PC-9 (cell line): ENCODE measurements at regions not wholly inside any gene's neighbourhood (a gene's known extent, or its start where the extent isn't known, plus 50 kb on each side); places are given as distances from the start of the nearest gene placed in this dataset.
A peak's percentile ranks its signal among the peaks of the same experiment; 100 is the strongest.

Experiments used
- BruUV-seq: library from RNA; stranded (reverse); fragments of 400-500 nt; replicated peaks from 2 replicates; lab custom pipeline; 2021; lab: Mats Ljungman, UMichigan
- CTCF ChIA-PET: fragments of 300-600 bp; sonication (Branson Sonifier 250); formaldehyde crosslinking; loops from one replicate; lab custom pipeline; 2022; ENCODE audit warnings: antibody characterized with exemption; lab: Charles Lee
- POLR2A ChIA-PET: fragments of 300-600 bp; sonication (Branson Sonifier 250); formaldehyde crosslinking; loops from one replicate; lab custom pipeline; 2022; ENCODE audit warnings: antibody characterized with exemption; ENCODE audit not compliant: unreplicated experiment; lab: Charles Lee
- DNase-seq, 2 experiments: peaks; one replicate each; pipeline versions ENCODE4 v3.0.0 to v3.0.0-alpha.2; 2015 to 2022; ENCODE audit warnings: mixed read lengths in 1 of 2
- H2AFZ ChIP-seq: fragments of 200-600 bp; sonication (generic); 2 replicates; pipeline ENCODE4 v1.8.1; 2017; ENCODE audit warnings: antibody characterized with exemption
- H3F3A ChIP-seq: fragments of 200-600 bp; sonication (generic); 2 replicates; pipeline ENCODE4 v1.8.1; 2017; ENCODE audit warnings: antibody characterized with exemption, mild to moderate bottlenecking, low read depth; ENCODE audit not compliant: insufficient read depth
- H3K27ac ChIP-seq: fragments of 200-600 bp; sonication (generic); 2 replicates; pipeline ENCODE4 v1.6.1; 2016; ENCODE audit warnings: mixed run types
- H3K27me3 ChIP-seq: fragments of 200-600 bp; sonication (generic); 2 replicates; pipeline ENCODE4 v1.6.1; 2016; ENCODE audit warnings: low read depth, mixed run types; ENCODE audit not compliant: insufficient read depth
- H3K36me3 ChIP-seq: fragments of 200-600 bp; sonication (generic); 2 replicates; pipeline ENCODE4 v1.6.1; 2016; ENCODE audit warnings: low read depth, mixed run types
- H3K4me1 ChIP-seq: fragments of 200-600 bp; sonication (generic); replicated peaks from 2 replicates; pipeline ENCODE4 v1.6.1; 2016; ENCODE audit warnings: mixed run types; ENCODE audit not compliant: insufficient read depth
- H3K4me2 ChIP-seq: fragments of 200-600 bp; sonication (generic); 2 replicates; pipeline ENCODE4 v1.6.1; 2017; ENCODE audit warnings: mixed run types
- H3K4me3 ChIP-seq: fragments of 200-600 bp; sonication (generic); 2 replicates; pipeline ENCODE4 v1.6.1; 2016; ENCODE audit warnings: mixed run types
- H3K79me2 ChIP-seq: fragments of 200-600 bp; sonication (generic); 2 replicates; pipeline ENCODE4 v1.6.1; 2017; ENCODE audit warnings: low read depth, mixed run types
- H3K9me2 ChIP-seq: fragments of 200-600 bp; sonication (generic); 2 replicates; pipeline ENCODE4 v1.8.1; 2017; ENCODE audit warnings: mild to moderate bottlenecking; ENCODE audit not compliant: insufficient read depth
- H3K9me3 ChIP-seq: fragments of 200-600 bp; sonication (generic); 2 replicates; pipeline ENCODE4 v1.8.1; 2016; ENCODE audit warnings: low read depth; ENCODE audit not compliant: insufficient read depth
- H4K20me1 ChIP-seq: fragments of 200-600 bp; sonication (generic); 2 replicates; pipeline ENCODE4 v1.8.1; 2017; ENCODE audit not compliant: insufficient read depth
- CTCF ChIP-seq: fragments of 200-600 bp; sonication (generic); conservative IDR thresholded peaks from 2 replicates; pipeline ENCODE4 v1.6.1; 2017; ENCODE audit warnings: mixed run types, antibody characterized with exemption, mild to moderate bottlenecking, moderate library complexity
- EZH2 ChIP-seq: fragments of 200-600 bp; sonication (generic); IDR thresholded peaks from 2 replicates; pipeline ENCODE4 v1.8.0; 2017; ENCODE audit warnings: antibody characterized with exemption, low read depth
- intact Hi-C: fragments of 100-400 bp; cut with micrococcal nuclease; formaldehyde crosslinking; loops from one replicate; pipeline ENCODE4 v1.10.0; 2022; ENCODE audit not compliant: unreplicated experiment

- TF ChIP-seq CTCF (no peak), EZH2 (no peak)
- Histone ChIP-seq H3K27ac (peak overlapping the region; percentile 98), H3K36me3 (no peaks in the 10 kb centered on the region), H3K4me1 (peaks cover 49% of the 10 kb centered on the region), H2AFZ (no peak overlapping the region), H3F3A (peaks cover 28% of the 10 kb centered on the region), H3K9me2 (no peaks in the 10 kb centered on the region), H3K27me3 (no peaks in the 10 kb centered on the region), H4K20me1 (no peaks in the 10 kb centered on the region), H3K4me3 (peak overlapping the region; percentile 19; the same call in 1 of the 2 replicates), H3K9me3 (peaks cover 7% of the 10 kb centered on the region; the same call in 1 of the 2 replicates), H3K4me2 (peak overlapping the region; percentile 68), H3K79me2 (no peaks in the 10 kb centered on the region)
- DNase-seq = peak; percentile 17 to 57
- intact Hi-C loops = loop anchor here (1.0 to 2.0 kb wide), 3 partner anchors 42 to 133 kb away; no protein-coding TSS in a partner anchor
- CTCF ChIA-PET = interaction anchor here (0.6 kb wide), 2 partner anchors 124 to 519 kb away, joined by 3 to 7 read pairs; no protein-coding TSS in a partner anchor
- BruUV-seq = TSS peak; percentile 94
- POLR2A ChIA-PET = no interaction called here
These were observed 133.7 kb upstream of the NAMPT start for GRCh38 chr7:106418526-106418925.

- peak overlapping the region; percentile 24; the same call in 1 of the 2 replicates for H3K4me3 ChIP-seq
- H3K9me2 ChIP-seq = no peaks in the 10 kb centered on the region
- no peak overlapping the region for H2AFZ ChIP-seq
- peak; percentile 17 to 92 for DNase-seq
- TF ChIP-seq EZH2 (no peak), CTCF (no peak)
- peak overlapping the region; percentile 68 for H3K4me2 ChIP-seq
- H3K27me3 ChIP-seq = no peaks in the 10 kb centered on the region
- H3K4me1 ChIP-seq = peaks cover 48% of the 10 kb centered on the region
- peaks cover 28% of the 10 kb centered on the region for H3F3A ChIP-seq
- peaks cover 7% of the 10 kb centered on the region; the same call in 1 of the 2 replicates for H3K9me3 ChIP-seq
- H3K36me3 ChIP-seq = no peaks in the 10 kb centered on the region
- H3K79me2 ChIP-seq = no peaks in the 10 kb centered on the region
- intact Hi-C loops = loop anchor here (1.0 to 2.0 kb wide), 3 partner anchors 43 to 133 kb away; no protein-coding TSS in a partner anchor
- BruUV-seq = no TSS peak
- CTCF ChIA-PET = interaction anchor here (0.6 kb wide), 1 partner anchor 518 kb away, joined by 7 read pairs; no protein-coding TSS in a partner anchor
- H3K27ac ChIP-seq = peak overlapping the region; percentile 98
- POLR2A ChIA-PET = interaction anchor here (0.7 kb wide), 1 partner anchor 133 kb away, joined by 3 read pairs; the partner anchor contains the start of gene NAMPT
- no peaks in the 10 kb centered on the region for H4K20me1 ChIP-seq
These were observed 133.3 kb upstream of the NAMPT start for GRCh38 chr7:106418094-106418493.

GRCh38 chr7:106417273-106417902 is 132.6 kb upstream of the NAMPT start:
- BruUV-seq = no TSS peak
- ChIA-PET CTCF (interaction anchor here (1.0 kb wide), 1 partner anchor 45 kb away, joined by 4 read pairs; no protein-coding TSS in a partner anchor), POLR2A (interaction anchor here (0.5 to 0.7 kb wide), 3 partner anchors 132 to 358 kb away, joined by 3 to 16 read pairs (median 3); partner anchors contain the start of gene NAMPT)
- H3K4me3 ChIP-seq = peak overlapping the region; percentile 24
- no peaks in the 10 kb centered on the region for H3K79me2 ChIP-seq
- no peaks in the 10 kb centered on the region for H3K36me3 ChIP-seq
- H4K20me1 ChIP-seq = no peaks in the 10 kb centered on the region
- peak; percentile 28 to 69 for DNase-seq
- peaks cover 7% of the 10 kb centered on the region; the same call in 1 of the 2 replicates for H3K9me3 ChIP-seq
- intact Hi-C loops = no loop called here
- no peak for TF ChIP-seq CTCF
- TF ChIP-seq EZH2 = no peak
- H3K27ac ChIP-seq = peak overlapping the region; percentile 98
- H3K4me2 ChIP-seq = peak overlapping the region; percentile 68
- no peaks in the 10 kb centered on the region for H3K9me2 ChIP-seq
- peaks cover 28% of the 10 kb centered on the region for H3F3A ChIP-seq
- H2AFZ ChIP-seq = no peak overlapping the region
- peaks cover 48% of the 10 kb centered on the region for H3K4me1 ChIP-seq
- H3K27me3 ChIP-seq = no peaks in the 10 kb centered on the region
